ENCODE measurements at regions not wholly inside any gene's neighbourhood (a gene's known extent, or its start where the extent isn't known, plus 50 kb on each side); places are given as distances from the start of the nearest gene placed in this dataset.

GRCh38 chr13:34864671-34865070 lies 77.4 kb upstream of the NBEA start:
- DNase-seq = no peak

- DNase-seq = no peak
Measured at GRCh38 chr13:34867590-34867989, 74.5 kb upstream of the NBEA start.

- DNase-seq = no peak
Measured at GRCh38 chr13:34868733-34869132, 73.3 kb upstream of the NBEA start.

- no peak for DNase-seq
Measured at GRCh38 chr13:34869696-34870095, 72.4 kb upstream of the NBEA start.

GRCh38 chr13:34878329-34878728 lies 63.7 kb upstream of the NBEA start:
- DNase-seq = no peak

GRCh38 chr13:34879851-34880250 lies 62.2 kb upstream of the NBEA start:
- DNase-seq = no peak

GRCh38 chr13:34881494-34881893 lies 60.6 kb upstream of the NBEA start:
- no peak for DNase-seq

- no peak for DNase-seq
Measured at GRCh38 chr13:34883396-34883795, 58.7 kb upstream of the NBEA start.

GRCh38 chr13:34884366-34884765 lies 57.7 kb upstream of the NBEA start:
- no peak for DNase-seq

- no peak for DNase-seq
Measured at GRCh38 chr13:34886121-34886875, 55.8 kb upstream of the NBEA start.

- no peak for DNase-seq
Measured at GRCh38 chr13:34886987-34887386, 55.1 kb upstream of the NBEA start.
